Keratinocyte (primary cell): ENCODE measurements at regions not wholly inside any gene's neighbourhood (a gene's known extent, or its start where the extent isn't known, plus 50 kb on each side); places are given as distances from the start of the nearest gene placed in this dataset.

ENCODE experiments used
- DNase-seq: peaks from one replicate; pipeline ENCODE4 v3.0.0-alpha.2; 2011; ENCODE audit warnings: low read depth, missing footprints, low spot score
- FAIRE-seq: peaks from 2 replicates; lab custom pipeline; 2011; peaks lifted over from hg19 to GRCh38; lab: Jason Lieb, UNC
- H2AFZ ChIP-seq: 2 replicates; pipeline ENCODE4 v1.6.0; 2012; ENCODE audit warnings: low read length, control low read depth, inconsistent platforms; ENCODE audit not compliant: control insufficient read depth
- H3K27ac ChIP-seq: 2 replicates; pipeline ENCODE4 v1.5.1; 2011; ENCODE audit warnings: low read length; ENCODE audit not compliant: control insufficient read depth, insufficient read depth
- H3K27me3 ChIP-seq: 3 replicates; pipeline ENCODE4 v1.6.0; 2011; ENCODE audit warnings: low read length; ENCODE audit not compliant: control insufficient read depth, insufficient read depth; ENCODE audit errors: extremely low read depth
- H3K36me3 ChIP-seq, 2 experiments: 2 replicates in 1 of 2; 3 replicates in 1 of 2; pipeline ENCODE4 v1.5.1; 2011; ENCODE audit warnings: low read length in 2 of 2, mild to moderate bottlenecking in 1 of 2; ENCODE audit not compliant: control insufficient read depth in 2 of 2, insufficient read depth in 2 of 2; ENCODE audit errors: extremely low read depth in 1 of 2
- H3K4me1 ChIP-seq: 3 replicates; pipeline ENCODE4 v1.5.1; 2011; ENCODE audit warnings: low read length; ENCODE audit not compliant: control insufficient read depth, insufficient read depth; ENCODE audit errors: extremely low read depth
- H3K4me2 ChIP-seq: 3 replicates; pipeline ENCODE4 v1.6.0; 2011; ENCODE audit warnings: low read depth, low read length; ENCODE audit not compliant: control insufficient read depth, insufficient read depth; ENCODE audit errors: extremely low read depth
- H3K4me3 ChIP-seq, 3 experiments: fragments of 200-600 bp in 1 of 3; sonication (generic) in 1 of 3; 2 replicates in 2 of 3; 3 replicates in 1 of 3; pipeline ENCODE4 v1.5.1; 2011 to 2016; ENCODE audit warnings: low read length in 3 of 3, mild to moderate bottlenecking in 3 of 3, control low read depth in 2 of 3, inconsistent platforms in 1 of 3, low read depth in 1 of 3, mixed read lengths in 1 of 3, mixed run types in 1 of 3, moderate library complexity in 1 of 3; ENCODE audit not compliant: control insufficient read depth in 2 of 3, insufficient read depth in 2 of 3; ENCODE audit errors: extremely low read depth in 1 of 3
- H3K79me2 ChIP-seq: 2 replicates; pipeline ENCODE4 v1.6.0; 2012; ENCODE audit warnings: low read length; ENCODE audit not compliant: control insufficient read depth, insufficient read depth
- H3K9ac ChIP-seq: 3 replicates; pipeline ENCODE4 v1.6.0; 2011; ENCODE audit warnings: low read length; ENCODE audit not compliant: control insufficient read depth, insufficient read depth; ENCODE audit errors: extremely low read depth
- H3K9me1 ChIP-seq: 3 replicates; pipeline ENCODE4 v1.6.0; 2011; ENCODE audit warnings: low read length; ENCODE audit not compliant: control insufficient read depth, insufficient read depth; ENCODE audit errors: extremely low read depth
- H3K9me3 ChIP-seq: 2 replicates; pipeline ENCODE4 v1.5.1; 2012; ENCODE audit warnings: low read depth, low read length; ENCODE audit not compliant: control insufficient read depth
- H4K20me1 ChIP-seq: 3 replicates; pipeline ENCODE4 v1.6.0; 2011; ENCODE audit warnings: low read length; ENCODE audit not compliant: control insufficient read depth, insufficient read depth; ENCODE audit errors: extremely low read depth
- EZH2 ChIP-seq: IDR thresholded peaks from one replicate; pipeline ENCODE4 v1.6.1; 2012; ENCODE audit warnings: inconsistent platforms, mild to moderate bottlenecking, low read length, moderate library complexity
- dilution Hi-C: fragments of 300-500 bp; cut with MboI; formaldehyde crosslinking; loops from one replicate; pipeline ENCODE4 v1.7.0; 2020; ENCODE audit warnings: low sequenced_read_pairs; ENCODE audit not compliant: extremely low pct_ligation_motif_present
- TF ChIP-seq, protein P1 (sequence below), 3 experiments: IDR thresholded peaks in 1 of 3; conservative IDR thresholded peaks in 1 of 3; optimal IDR thresholded peaks in 1 of 3; 2 replicates in 2 of 3; 3 replicates in 1 of 3; pipeline versions ENCODE3 to v1.5.1; 2011; ENCODE audit warnings: low read length in 3 of 3, mild to moderate bottlenecking in 3 of 3, moderate library complexity in 2 of 3, control low read depth in 1 of 3, inconsistent platforms in 1 of 3; ENCODE audit not compliant: insufficient read depth in 2 of 3; ENCODE audit errors: extremely low read depth in 1 of 3

GRCh38 chr14:105905456-105905855 is 379.1 kb downstream of the TMEM121 start:
- TF ChIP-seq, protein P1, sequence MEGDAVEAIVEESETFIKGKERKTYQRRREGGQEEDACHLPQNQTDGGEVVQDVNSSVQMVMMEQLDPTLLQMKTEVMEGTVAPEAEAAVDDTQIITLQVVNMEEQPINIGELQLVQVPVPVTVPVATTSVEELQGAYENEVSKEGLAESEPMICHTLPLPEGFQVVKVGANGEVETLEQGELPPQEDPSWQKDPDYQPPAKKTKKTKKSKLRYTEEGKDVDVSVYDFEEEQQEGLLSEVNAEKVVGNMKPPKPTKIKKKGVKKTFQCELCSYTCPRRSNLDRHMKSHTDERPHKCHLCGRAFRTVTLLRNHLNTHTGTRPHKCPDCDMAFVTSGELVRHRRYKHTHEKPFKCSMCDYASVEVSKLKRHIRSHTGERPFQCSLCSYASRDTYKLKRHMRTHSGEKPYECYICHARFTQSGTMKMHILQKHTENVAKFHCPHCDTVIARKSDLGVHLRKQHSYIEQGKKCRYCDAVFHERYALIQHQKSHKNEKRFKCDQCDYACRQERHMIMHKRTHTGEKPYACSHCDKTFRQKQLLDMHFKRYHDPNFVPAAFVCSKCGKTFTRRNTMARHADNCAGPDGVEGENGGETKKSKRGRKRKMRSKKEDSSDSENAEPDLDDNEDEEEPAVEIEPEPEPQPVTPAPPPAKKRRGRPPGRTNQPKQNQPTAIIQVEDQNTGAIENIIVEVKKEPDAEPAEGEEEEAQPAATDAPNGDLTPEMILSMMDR (optimal IDR thresholded peaks at IDR 0.05 in 1 of 3, IDR thresholded peaks at IDR 0.05 in 1 of 3, conservative IDR thresholded peaks at IDR 0.05 in 1 of 3; ENCODE audit: extremely low read depth in 1 of 3, insufficient read depth in 2 of 3, low read length in 3 of 3): no peak
- TF ChIP-seq EZH2: no peak

GRCh38 chr14:105907276-105907675 is 380.9 kb downstream of the TMEM121 start:
- dilution Hi-C loops: no loop called here
- no peaks in the 10 kb centered on the region for H3K27me3 ChIP-seq
- FAIRE-seq (no peak), DNase-seq (no peak)
- H3K9ac ChIP-seq: no peak overlapping the region
- H3K9me3 ChIP-seq: peaks cover 5% of the 10 kb centered on the region
- no peaks in the 10 kb centered on the region for H3K9me1 ChIP-seq
- no peaks in the 10 kb centered on the region for H3K4me1 ChIP-seq
- TF ChIP-seq, protein P1 (optimal IDR thresholded peaks at IDR 0.05 in 1 of 3, IDR thresholded peaks at IDR 0.05 in 1 of 3, conservative IDR thresholded peaks at IDR 0.05 in 1 of 3; ENCODE audit: extremely low read depth in 1 of 3, insufficient read depth in 2 of 3, low read length in 3 of 3): no peak
- TF ChIP-seq EZH2: no peak
- H2AFZ ChIP-seq: no peak overlapping the region
- no peak overlapping the region for H3K27ac ChIP-seq
- H3K4me2 ChIP-seq: no peak overlapping the region
- H3K36me3 ChIP-seq: no peaks in the 10 kb centered on the region
- no peak overlapping the region for H3K4me3 ChIP-seq
- H4K20me1 ChIP-seq: no peaks in the 10 kb centered on the region
- no peaks in the 10 kb centered on the region for H3K79me2 ChIP-seq

More at GRCh38 chr14:105905456-105905855, 379.1 kb downstream of the TMEM121 start:
- Histone ChIP-seq H3K9me1 (no peaks in the 10 kb centered on the region), H2AFZ (no peak overlapping the region), H3K9ac (no peak overlapping the region), H4K20me1 (no peaks in the 10 kb centered on the region), H3K36me3 (no peaks in the 10 kb centered on the region), H3K27me3 (no peaks in the 10 kb centered on the region), H3K9me3 (peaks cover 13% of the 10 kb centered on the region), H3K79me2 (no peaks in the 10 kb centered on the region), H3K4me1 (no peaks in the 10 kb centered on the region), H3K27ac (no peak overlapping the region), H3K4me3 (no peak overlapping the region), H3K4me2 (no peak overlapping the region)
- FAIRE-seq (no peak), DNase-seq (no peak)
- dilution Hi-C loops: no loop called here
